Stimulated activated CD4-positive, alpha-beta T cell treated with anti-CD3 and anti-CD28 coated beads, Interleukin-4, amount 100 ng/mL, for 4 hours (primary cell): ENCODE measurements at regions not wholly inside any gene's neighbourhood (a gene's known extent, or its start where the extent isn't known, plus 50 kb on each side); places are given as distances from the start of the nearest gene placed in this dataset.

Experiments
- DNase-seq, 2 experiments: peaks; one replicate each; pipeline ENCODE4 v3.0.0-alpha.2; 2020

- no peak for DNase-seq
These were observed 53.4 kb downstream of the RPLP1 start for GRCh38 chr15:69505956-69506556.

GRCh38 chr15:69508659-69509058 is 56.0 kb downstream of the RPLP1 start:
- no peak for DNase-seq

GRCh38 chr15:69509131-69509530 is 56.5 kb downstream of the RPLP1 start:
- DNase-seq, result no peak

GRCh38 chr15:69510556-69510955 is 57.9 kb downstream of the RPLP1 start:
- DNase-seq, result no peak

- DNase-seq, result no peak
These were observed 58.4 kb downstream of the RPLP1 start for GRCh38 chr15:69511015-69511414.

- no peak for DNase-seq
These were observed 59.2 kb downstream of the RPLP1 start for GRCh38 chr15:69511716-69512340.

GRCh38 chr15:69513450-69513960 is 60.9 kb downstream of the RPLP1 start:
- no peak for DNase-seq

- DNase-seq, result no peak
These were observed 61.4 kb downstream of the RPLP1 start for GRCh38 chr15:69513986-69514385.

- DNase-seq, result no peak
These were observed 62.9 kb downstream of the RPLP1 start for GRCh38 chr15:69515508-69515907.

GRCh38 chr15:69515926-69516325 is 63.3 kb downstream of the RPLP1 start:
- no peak for DNase-seq

- no peak for DNase-seq
These were observed 64.4 kb downstream of the RPLP1 start for GRCh38 chr15:69517052-69517451.

GRCh38 chr15:69518806-69519205 is 66.2 kb downstream of the RPLP1 start:
- DNase-seq, result no peak

GRCh38 chr15:69520067-69520466 is 67.4 kb downstream of the RPLP1 start:
- DNase-seq, result no peak

- no peak for DNase-seq
These were observed 69.7 kb downstream of the RPLP1 start for GRCh38 chr15:69522361-69522760.

- peak; percentile 52 to 61 for DNase-seq
These were observed 70.7 kb downstream of the RPLP1 start for GRCh38 chr15:69523010-69524001.

GRCh38 chr15:69524296-69524695 is 71.7 kb downstream of the RPLP1 start:
- DNase-seq, result no peak

GRCh38 chr15:69524814-69525213 is 72.2 kb downstream of the RPLP1 start:
- DNase-seq, result no peak

- no peak for DNase-seq
These were observed 72.9 kb downstream of the RPLP1 start for GRCh38 chr15:69525543-69525942.

GRCh38 chr15:69526081-69527061 is 73.8 kb downstream of the RPLP1 start:
- no peak for DNase-seq

GRCh38 chr15:69529141-69529540 is 76.5 kb downstream of the RPLP1 start:
- no peak for DNase-seq

GRCh38 chr15:69529961-69530633 is 77.5 kb downstream of the RPLP1 start:
- DNase-seq, result no peak
